Glutamatergic neuron (in vitro differentiated cells): ENCODE measurements at regions not wholly inside any gene's neighbourhood (a gene's known extent, or its start where the extent isn't known, plus 50 kb on each side); places are given as distances from the start of the nearest gene placed in this dataset.

Experiments used
- DNase-seq: peaks from one replicate; pipeline ENCODE4 v3.0.0; 2022
- H3K27ac Mint-ChIP-seq: one replicate; pipeline ENCODE4 v1.8.0; 2020; ENCODE audit warnings: mild to moderate bottlenecking, mixed read lengths, inconsistent platforms; ENCODE audit not compliant: unreplicated experiment
- H3K27me3 Mint-ChIP-seq: one replicate; pipeline ENCODE4 v1.8.0; 2020; ENCODE audit warnings: mild to moderate bottlenecking, moderate library complexity, mixed read lengths, inconsistent platforms; ENCODE audit not compliant: unreplicated experiment
- H3K36me3 Mint-ChIP-seq: one replicate; pipeline ENCODE4 v1.8.0; 2020; ENCODE audit warnings: mild to moderate bottlenecking, mixed read lengths, inconsistent platforms; ENCODE audit not compliant: unreplicated experiment
- H3K4me1 Mint-ChIP-seq: one replicate; pipeline ENCODE4 v1.8.0; 2020; ENCODE audit warnings: mild to moderate bottlenecking, low read depth, mixed read lengths, inconsistent platforms; ENCODE audit not compliant: unreplicated experiment
- H3K4me3 Mint-ChIP-seq: one replicate; pipeline ENCODE4 v1.8.0; 2020; ENCODE audit warnings: mild to moderate bottlenecking, mixed read lengths, inconsistent platforms; ENCODE audit not compliant: unreplicated experiment
- H3K9me3 Mint-ChIP-seq: one replicate; pipeline ENCODE4 v1.8.0; 2020; ENCODE audit warnings: mild to moderate bottlenecking, moderate library complexity, mixed read lengths, inconsistent platforms; ENCODE audit not compliant: unreplicated experiment
- CTCF ChIP-seq: fragments of 200-600 bp; sonication (generic); IDR thresholded peaks from one replicate; pipeline ENCODE4 v1.5.0; 2021; ENCODE audit not compliant: partially characterized antibody, unreplicated experiment

- TF ChIP-seq CTCF, result no peak
- DNase-seq, result no peak
- Mint-ChIP-seq H3K9me3 (peaks cover 21% of the 10 kb centered on the region), H3K4me1 (no peaks in the 10 kb centered on the region), H3K27ac (no peak overlapping the region), H3K4me3 (no peak overlapping the region), H3K27me3 (peaks cover 2% of the 10 kb centered on the region), H3K36me3 (peaks cover 38% of the 10 kb centered on the region)
Observed at GRCh38 chr5:135678640-135679268, 100.0 kb upstream of the CXCL14 start.

- DNase-seq, result no peak
- Mint-ChIP-seq H3K27me3 (peaks cover 2% of the 10 kb centered on the region), H3K36me3 (peaks cover 5% of the 10 kb centered on the region), H3K27ac (no peak overlapping the region), H3K4me1 (peaks cover 29% of the 10 kb centered on the region), H3K4me3 (no peak overlapping the region), H3K9me3 (peaks cover 6% of the 10 kb centered on the region)
- TF ChIP-seq CTCF, result no peak
Observed at GRCh38 chr5:135671966-135672365, 93.2 kb upstream of the CXCL14 start.

DNA sequence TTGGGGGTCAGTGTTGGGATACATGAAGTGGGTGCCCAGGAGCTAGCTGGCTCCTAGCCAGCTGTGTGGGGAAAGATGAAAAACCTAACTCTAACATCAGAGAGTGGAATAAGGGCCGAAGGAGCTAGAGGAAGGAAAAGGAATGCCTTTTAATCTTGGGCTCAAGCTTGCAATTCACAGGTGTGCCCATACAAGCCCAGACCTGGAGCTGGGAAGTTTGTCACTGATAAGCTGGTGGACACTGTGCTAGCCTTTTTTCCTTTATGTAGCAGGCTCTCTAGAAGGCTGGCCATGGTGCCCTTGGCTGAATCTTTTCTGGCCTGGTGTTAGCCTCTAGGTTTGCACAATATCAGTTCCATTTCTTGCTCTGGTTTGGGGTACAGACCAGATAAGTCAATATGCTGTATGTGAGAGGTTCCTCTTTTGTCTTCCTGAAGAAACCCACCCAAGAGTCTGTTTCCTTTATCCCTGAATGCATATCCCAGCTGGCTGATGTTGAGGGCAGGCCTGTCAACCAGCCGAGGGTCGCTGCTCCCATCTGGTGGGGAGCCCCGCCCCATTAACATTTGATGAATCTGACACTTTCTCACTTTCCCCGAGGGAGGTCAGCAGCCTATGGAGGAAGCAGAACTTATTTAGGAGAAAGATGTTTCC lies 92.4 kb upstream of the CXCL14 start:
- peak overlapping the region; percentile 44 for H3K4me3 Mint-ChIP-seq
- DNase-seq, result peak; percentile 35
- H3K27me3 Mint-ChIP-seq, result peaks cover 2% of the 10 kb centered on the region
- peaks cover 6% of the 10 kb centered on the region for H3K9me3 Mint-ChIP-seq
- H3K4me1 Mint-ChIP-seq, result peaks cover 29% of the 10 kb centered on the region
- peak overlapping the region; percentile 90 for H3K27ac Mint-ChIP-seq
- TF ChIP-seq CTCF, result no peak
- peaks cover 5% of the 10 kb centered on the region for H3K36me3 Mint-ChIP-seq

DNA sequence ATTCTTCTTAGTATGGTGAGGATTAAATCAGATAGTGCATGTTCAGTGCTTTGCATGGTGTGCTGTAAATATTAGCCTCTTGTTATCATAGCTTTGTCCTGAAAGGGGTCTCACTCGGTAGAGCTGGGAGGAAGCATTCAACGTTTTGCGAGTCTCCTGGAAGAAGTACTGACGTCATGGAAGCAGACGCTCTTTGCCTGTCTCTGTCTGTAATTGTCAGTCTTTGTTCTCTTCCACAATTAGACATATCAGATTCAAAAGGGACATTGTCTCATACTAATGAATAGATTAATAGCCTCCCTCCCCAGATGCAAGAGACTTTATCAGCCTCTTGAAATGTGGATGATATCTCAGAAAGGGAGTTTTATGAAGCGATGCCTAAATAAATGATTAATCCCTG lies 91.8 kb upstream of the CXCL14 start:
- no peak for TF ChIP-seq CTCF
- H3K27me3 Mint-ChIP-seq, result peaks cover 2% of the 10 kb centered on the region
- peaks cover 5% of the 10 kb centered on the region for H3K36me3 Mint-ChIP-seq

DNA sequence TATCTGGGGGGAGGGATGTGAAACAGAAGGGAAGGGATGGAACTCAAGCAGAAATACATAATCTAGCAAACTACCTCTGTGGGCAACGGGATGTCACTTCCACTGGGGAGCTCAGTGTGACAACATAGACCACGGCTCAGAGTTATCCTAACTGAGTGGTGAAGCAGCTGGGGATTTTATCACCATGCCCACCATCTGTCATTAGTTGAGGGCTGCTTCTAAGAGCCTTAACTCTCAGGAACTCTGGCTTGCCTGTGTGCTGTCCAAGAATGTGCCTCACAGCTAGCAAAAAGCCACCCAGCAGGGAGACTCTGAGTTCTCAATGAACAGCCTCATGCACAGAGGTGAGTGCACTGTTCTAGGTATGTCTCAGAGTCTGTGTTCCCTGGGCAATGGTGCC lies 90.6 kb upstream of the CXCL14 start:
- Mint-ChIP-seq H3K27me3 (peaks cover 2% of the 10 kb centered on the region), H3K4me1 (peaks cover 29% of the 10 kb centered on the region), H3K9me3 (peaks cover 6% of the 10 kb centered on the region), H3K27ac (no peak overlapping the region), H3K36me3 (no peaks in the 10 kb centered on the region), H3K4me3 (no peak overlapping the region)
- TF ChIP-seq CTCF, result no peak
- no peak for DNase-seq

More for the DNA sequence above, 91.8 kb upstream of the CXCL14 start:
- Mint-ChIP-seq H3K27ac (peak overlapping the region; percentile 90), H3K4me1 (peaks cover 29% of the 10 kb centered on the region), H3K9me3 (peaks cover 6% of the 10 kb centered on the region), H3K4me3 (peak overlapping the region; percentile 44)
- no peak for DNase-seq
